Testis (tissue), 2 donors: ENCODE measurements at regions not wholly inside any gene's neighbourhood (a gene's known extent, or its start where the extent isn't known, plus 50 kb on each side); places are given as distances from the start of the nearest gene placed in this dataset.
"Not testable (repeated sequence)": the region's sequence is repeated elsewhere in the genome, so short reads cannot be mapped to it uniquely, and the experiment has no call there.

Experiments used
- POLR2A ChIP-seq: fragments of 450-650 bp; IDR thresholded peaks from one replicate; pipeline ENCODE4 v1.6.1; 2017; ENCODE audit warnings: antibody characterized with exemption, mild to moderate bottlenecking, moderate library complexity
- TF ChIP-seq, protein P1 (sequence below), 3 experiments: fragments of 450-650 bp in 2 of 3; fragments of 200-600 bp in 1 of 3; sonication (generic) in 1 of 3; IDR thresholded peaks; one replicate each; pipeline ENCODE4 v1.5.1; 2016 to 2019; ENCODE audit warnings: antibody characterized with exemption in 3 of 3, mild to moderate bottlenecking in 2 of 3, moderate library complexity in 1 of 3

DNA sequence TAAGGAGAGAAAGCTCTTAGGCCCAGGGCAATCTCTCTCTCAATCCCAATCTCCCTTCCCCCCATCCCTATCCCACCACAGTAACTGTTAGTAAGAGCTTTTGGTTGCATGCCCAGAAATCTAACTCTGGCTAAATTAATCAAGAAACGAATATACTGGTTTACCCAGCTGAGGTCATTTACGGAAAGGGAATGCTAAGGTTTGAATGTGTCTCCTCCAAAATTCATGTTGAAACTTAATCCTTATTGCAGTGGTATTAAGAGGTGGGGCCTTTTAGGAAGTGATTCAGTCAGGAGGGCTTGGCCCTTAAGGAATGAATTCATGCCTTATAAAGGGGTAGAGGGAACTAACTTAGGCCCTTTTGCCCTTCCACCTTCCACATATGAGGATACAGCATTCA, 72.2 kb downstream of the NPIPA5 start:
- TF ChIP-seq, protein P1, sequence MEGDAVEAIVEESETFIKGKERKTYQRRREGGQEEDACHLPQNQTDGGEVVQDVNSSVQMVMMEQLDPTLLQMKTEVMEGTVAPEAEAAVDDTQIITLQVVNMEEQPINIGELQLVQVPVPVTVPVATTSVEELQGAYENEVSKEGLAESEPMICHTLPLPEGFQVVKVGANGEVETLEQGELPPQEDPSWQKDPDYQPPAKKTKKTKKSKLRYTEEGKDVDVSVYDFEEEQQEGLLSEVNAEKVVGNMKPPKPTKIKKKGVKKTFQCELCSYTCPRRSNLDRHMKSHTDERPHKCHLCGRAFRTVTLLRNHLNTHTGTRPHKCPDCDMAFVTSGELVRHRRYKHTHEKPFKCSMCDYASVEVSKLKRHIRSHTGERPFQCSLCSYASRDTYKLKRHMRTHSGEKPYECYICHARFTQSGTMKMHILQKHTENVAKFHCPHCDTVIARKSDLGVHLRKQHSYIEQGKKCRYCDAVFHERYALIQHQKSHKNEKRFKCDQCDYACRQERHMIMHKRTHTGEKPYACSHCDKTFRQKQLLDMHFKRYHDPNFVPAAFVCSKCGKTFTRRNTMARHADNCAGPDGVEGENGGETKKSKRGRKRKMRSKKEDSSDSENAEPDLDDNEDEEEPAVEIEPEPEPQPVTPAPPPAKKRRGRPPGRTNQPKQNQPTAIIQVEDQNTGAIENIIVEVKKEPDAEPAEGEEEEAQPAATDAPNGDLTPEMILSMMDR (IDR thresholded peaks at IDR 0.05): not testable (repeated sequence)
- TF ChIP-seq POLR2A: not testable (repeated sequence)
